Fibroblast of villous mesenchyme (primary cell): ENCODE measurements at regions not wholly inside any gene's neighbourhood (a gene's known extent, or its start where the extent isn't known, plus 50 kb on each side); places are given as distances from the start of the nearest gene placed in this dataset.

Experiments used
- DNase-seq: peaks from one replicate; pipeline ENCODE4 v3.0.0-alpha.2; 2010; ENCODE audit warnings: low read depth
- H3K4me3 ChIP-seq: 2 replicates; pipeline ENCODE4 v1.5.1; 2011; ENCODE audit warnings: low read depth, mild to moderate bottlenecking, low read length
- TF ChIP-seq, protein P1 (sequence below): IDR thresholded peaks from 2 replicates; pipeline ENCODE4 v1.5.1; 2012; ENCODE audit warnings: low read depth, mild to moderate bottlenecking, low read length; ENCODE audit not compliant: insufficient read depth

DNA sequence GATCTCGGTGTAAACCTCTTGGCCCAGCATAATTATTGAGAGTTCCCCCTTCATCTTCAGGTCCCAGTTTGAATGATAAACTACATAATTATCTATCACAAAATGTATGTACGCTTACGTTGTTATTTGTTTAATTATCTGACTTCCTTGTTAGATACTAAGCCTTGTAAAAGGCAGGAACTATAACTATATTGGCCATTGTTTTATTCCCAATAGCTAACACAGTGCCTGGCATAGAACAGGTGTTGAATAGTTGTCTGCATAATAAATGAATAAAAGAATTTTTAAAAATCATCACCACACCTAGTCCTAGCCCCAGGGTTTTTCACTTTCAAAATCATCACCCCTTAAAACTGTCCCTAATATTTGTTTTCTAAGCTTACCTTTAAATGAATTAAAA is 207.9 kb downstream of the MREG start:
- H3K4me3 ChIP-seq, result no peak overlapping the region
- DNase-seq, result no peak
- TF ChIP-seq, protein P1, sequence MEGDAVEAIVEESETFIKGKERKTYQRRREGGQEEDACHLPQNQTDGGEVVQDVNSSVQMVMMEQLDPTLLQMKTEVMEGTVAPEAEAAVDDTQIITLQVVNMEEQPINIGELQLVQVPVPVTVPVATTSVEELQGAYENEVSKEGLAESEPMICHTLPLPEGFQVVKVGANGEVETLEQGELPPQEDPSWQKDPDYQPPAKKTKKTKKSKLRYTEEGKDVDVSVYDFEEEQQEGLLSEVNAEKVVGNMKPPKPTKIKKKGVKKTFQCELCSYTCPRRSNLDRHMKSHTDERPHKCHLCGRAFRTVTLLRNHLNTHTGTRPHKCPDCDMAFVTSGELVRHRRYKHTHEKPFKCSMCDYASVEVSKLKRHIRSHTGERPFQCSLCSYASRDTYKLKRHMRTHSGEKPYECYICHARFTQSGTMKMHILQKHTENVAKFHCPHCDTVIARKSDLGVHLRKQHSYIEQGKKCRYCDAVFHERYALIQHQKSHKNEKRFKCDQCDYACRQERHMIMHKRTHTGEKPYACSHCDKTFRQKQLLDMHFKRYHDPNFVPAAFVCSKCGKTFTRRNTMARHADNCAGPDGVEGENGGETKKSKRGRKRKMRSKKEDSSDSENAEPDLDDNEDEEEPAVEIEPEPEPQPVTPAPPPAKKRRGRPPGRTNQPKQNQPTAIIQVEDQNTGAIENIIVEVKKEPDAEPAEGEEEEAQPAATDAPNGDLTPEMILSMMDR, result no peak

DNA sequence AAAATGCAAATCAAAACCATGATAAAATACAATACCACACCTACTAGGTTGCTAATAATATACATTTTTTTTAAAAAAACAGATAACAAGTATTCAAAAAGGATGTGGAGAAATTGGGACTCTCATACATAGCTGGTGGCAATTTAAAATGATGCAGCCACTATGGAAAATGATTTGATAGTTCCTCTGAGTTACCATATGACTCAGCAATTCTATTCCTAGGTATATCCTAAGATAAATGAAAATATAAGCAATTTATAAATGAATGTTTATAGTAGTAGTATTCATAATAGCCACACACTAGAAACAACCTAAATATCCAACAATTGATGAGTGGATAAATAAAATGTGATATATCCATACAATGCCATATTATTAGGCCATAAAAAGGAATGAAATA is 210.2 kb downstream of the MREG start:
- TF ChIP-seq, protein P1, result no peak
- no peak for DNase-seq
- H3K4me3 ChIP-seq, result no peak overlapping the region

DNA sequence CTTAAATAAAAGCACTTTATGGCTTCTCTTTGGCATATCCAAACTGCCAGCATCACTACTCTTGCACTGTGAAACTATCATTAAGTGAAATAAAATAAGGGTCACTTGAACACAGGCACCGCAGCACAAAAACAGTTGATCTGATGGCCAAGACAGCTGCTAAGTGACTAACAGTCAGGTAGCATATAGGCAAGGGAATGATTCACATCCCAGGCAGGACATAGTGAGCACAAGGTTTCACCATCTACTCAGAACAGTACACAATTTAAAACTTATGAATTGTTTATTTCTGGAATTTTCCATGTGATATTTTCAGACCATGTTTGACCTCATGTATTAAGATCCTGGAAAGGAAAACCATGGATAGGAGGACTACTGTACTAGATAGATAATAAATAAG is 214.2 kb downstream of the MREG start:
- TF ChIP-seq, protein P1, result no peak
- H3K4me3 ChIP-seq, result no peak overlapping the region
- DNase-seq, result peak; percentile 45

DNA sequence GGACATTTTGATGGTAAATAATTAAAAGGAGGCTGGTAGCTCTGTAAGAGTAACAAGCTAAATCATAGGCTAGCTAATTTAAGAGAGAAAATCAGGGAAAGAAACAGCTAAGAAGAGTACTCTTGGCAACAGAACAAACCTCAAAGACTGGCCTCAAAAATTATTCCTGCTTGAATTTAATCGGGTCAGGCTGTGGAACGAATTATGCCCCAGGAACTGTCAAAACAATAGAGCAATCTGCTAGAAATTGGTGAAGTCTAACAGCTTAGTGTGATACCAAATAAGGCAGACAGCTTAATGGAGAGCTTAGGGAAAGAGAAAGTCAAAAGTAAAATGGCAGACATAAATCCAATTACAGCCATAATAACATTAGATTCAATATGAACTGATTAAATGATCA is 215.7 kb downstream of the MREG start:
- no peak overlapping the region for H3K4me3 ChIP-seq
- DNase-seq, result peak; percentile 56

DNA sequence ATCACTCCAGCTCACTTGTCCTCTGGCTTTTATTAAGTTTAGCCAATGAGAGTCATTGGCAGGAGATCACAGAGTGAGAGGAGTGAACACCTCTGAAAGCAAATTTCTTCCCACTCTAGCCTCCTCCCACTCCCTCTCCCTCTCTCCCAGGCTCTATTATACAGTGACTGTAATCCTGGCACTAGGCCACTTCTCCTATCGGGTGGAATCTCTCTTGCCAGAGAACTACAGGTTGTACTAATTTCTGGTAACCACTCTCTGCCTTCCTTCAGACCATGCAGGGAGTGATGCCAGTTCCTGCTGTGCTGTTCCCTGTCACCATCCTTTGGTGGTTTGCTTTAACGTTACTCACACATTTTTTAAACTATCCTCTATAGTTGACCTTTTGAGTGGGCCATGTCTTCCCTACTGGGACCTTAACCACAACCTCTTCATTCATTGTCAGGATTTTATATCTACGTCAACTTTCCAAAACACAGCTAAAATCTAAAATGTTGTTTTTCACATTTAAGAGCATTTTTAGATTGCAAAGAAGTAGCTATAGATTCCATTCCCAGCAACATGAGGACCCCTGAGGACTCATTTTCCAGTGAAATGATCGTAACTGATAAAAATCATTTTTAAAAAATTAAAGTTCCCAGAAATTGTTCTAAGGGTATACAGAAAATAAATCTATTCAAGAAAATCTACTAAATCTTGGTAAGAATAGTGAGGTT is 217.1 kb downstream of the MREG start:
- peak; percentile 52 for DNase-seq
- TF ChIP-seq, protein P1, result no peak
- no peak overlapping the region for H3K4me3 ChIP-seq

More for the DNA sequence above, 215.7 kb downstream of the MREG start:
- TF ChIP-seq, protein P1, result no peak

DNA sequence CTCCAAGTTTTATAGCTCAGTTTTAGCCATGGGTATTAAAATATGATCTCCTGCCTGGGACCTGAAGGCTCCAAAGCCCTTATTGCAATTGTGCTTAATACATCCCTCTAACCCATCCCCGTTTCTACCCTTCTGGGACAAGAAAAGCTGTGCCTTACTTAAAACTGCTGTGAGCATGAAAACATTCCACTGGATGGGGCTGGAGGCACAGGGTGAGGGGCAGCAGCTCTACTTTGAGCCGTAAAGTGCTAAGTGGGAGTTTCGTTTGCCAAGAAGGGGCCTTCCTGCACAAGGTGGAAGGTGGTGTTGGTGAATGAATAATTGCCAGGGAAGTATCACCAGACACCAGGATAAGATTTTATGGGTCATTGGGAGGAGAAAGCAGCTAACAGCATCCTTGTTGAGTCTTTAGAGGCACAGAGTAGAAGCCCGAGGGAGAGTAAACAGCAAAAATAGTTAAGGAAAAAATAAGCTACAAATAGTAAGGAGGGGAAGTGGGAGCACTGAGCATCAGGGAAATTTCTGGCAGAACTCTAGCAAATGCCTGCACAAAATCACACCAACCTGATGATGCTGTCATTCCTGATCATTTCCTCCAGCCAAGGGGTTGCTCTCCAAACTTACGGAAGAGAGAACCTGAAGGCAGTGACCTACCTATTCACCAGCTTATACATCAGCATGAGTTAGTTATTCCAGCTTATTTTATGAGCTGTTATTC is 218.4 kb downstream of the MREG start:
- TF ChIP-seq, protein P1, result peak; percentile 50
- H3K4me3 ChIP-seq, result no peak overlapping the region
- DNase-seq, result peak; percentile 77
